Esophagus squamous epithelium (tissue), 4 donors: ENCODE measurements at regions not wholly inside any gene's neighbourhood (a gene's known extent, or its start where the extent isn't known, plus 50 kb on each side); places are given as distances from the start of the nearest gene placed in this dataset.

ENCODE experiments used
- CTCF ChIP-seq, 6 experiments: fragments of 450-650 bp in 4 of 6; fragments of 200-600 bp in 2 of 6; sonication (generic) in 2 of 6; IDR thresholded peaks; one replicate each; pipeline ENCODE4 v1.5.1; 2016 to 2019; ENCODE audit warnings: antibody characterized with exemption in 6 of 6, mild to moderate bottlenecking in 4 of 6, moderate library complexity in 4 of 6
- POLR2A ChIP-seq, 4 donors: fragments of 450-650 bp; IDR thresholded peaks; one replicate each; pipeline ENCODE4 v1.6.1; 2017; ENCODE audit warnings: antibody characterized with exemption in 4 of 4, mild to moderate bottlenecking in 4 of 4, moderate library complexity in 3 of 4

- TF ChIP-seq POLR2A (IDR thresholded peaks at IDR 0.05) (no peak), CTCF (IDR thresholded peaks at IDR 0.05) (no peak)
Observed at GRCh38 chr10:117464176-117464575, 78.4 kb upstream of the EMX2 start.
